GM23338 (cell line): ENCODE measurements at regions not wholly inside any gene's neighbourhood (a gene's known extent, or its start where the extent isn't known, plus 50 kb on each side); places are given as distances from the start of the nearest gene placed in this dataset. TPM values are rescaled to one million over a fixed set of nuclear protein-coding genes. Genes with fewer than 3 reads are reported as not detected.

Experiments
- small RNA-seq: library from RNA; depleted of rRNA; stranded (forward); fragments of <200 nt; gene quantifications from one replicate; pipeline ENCODE3, GENCODE V24; 2014; ENCODE audit warnings: low replicate concordance

Small RNAs in the stretch of these regions (small RNA-seq; reads per million reads assigned to genes)
- gene AC008571.1: not detected
